BLaER1 treated with 17β-estradiol and CSF1 and Interleukin-3, amounts not matched to agents 10 nM and 100 nM (cell line): ENCODE measurements at regions not wholly inside any gene's neighbourhood (a gene's known extent, or its start where the extent isn't known, plus 50 kb on each side); places are given as distances from the start of the nearest gene placed in this dataset.

Experiments used
- H3K27ac ChIP-seq, 11 experiments: shearing (Covaris generic); formaldehyde crosslinking; 2 replicates each; pipeline ENCODE4 v1.8.1; 2022
- H3K27me3 ChIP-seq, 11 experiments: shearing (Covaris generic); formaldehyde crosslinking; 2 replicates each; pipeline ENCODE4 v1.8.1; 2022
- H3K36me3 ChIP-seq, 11 experiments: shearing (Covaris generic); formaldehyde crosslinking; 2 replicates each; pipeline ENCODE4 v1.8.1; 2022
- H3K4me1 ChIP-seq, 10 experiments: shearing (Covaris generic); formaldehyde crosslinking; 2 replicates each; pipeline ENCODE4 v1.8.1; 2022
- H3K4me2 ChIP-seq, 11 experiments: shearing (Covaris generic); formaldehyde crosslinking; 2 replicates each; pipeline ENCODE4 v1.8.1; 2022
- H3K4me3 ChIP-seq, 10 experiments: shearing (Covaris generic); formaldehyde crosslinking; 2 replicates each; pipeline ENCODE4 v1.8.1; 2022
- H3K9ac ChIP-seq, 11 experiments: shearing (Covaris generic); formaldehyde crosslinking; 2 replicates each; pipeline ENCODE4 v1.8.1; 2022
- H3K9me3 ChIP-seq, 11 experiments: shearing (Covaris generic); formaldehyde crosslinking; replicated peaks in 1 of 11; 2 replicates each; pipeline ENCODE4 v1.8.1; 2022
- H4K20me1 ChIP-seq, 11 experiments: shearing (Covaris generic); formaldehyde crosslinking; 2 replicates each; pipeline ENCODE4 v1.8.1; 2022
- Cebpa-rat ChIP-seq, 11 experiments: shearing (Covaris generic); IDR thresholded peaks; 2 replicates each; pipeline ENCODE4 v1.8.1; 2022

DNA sequence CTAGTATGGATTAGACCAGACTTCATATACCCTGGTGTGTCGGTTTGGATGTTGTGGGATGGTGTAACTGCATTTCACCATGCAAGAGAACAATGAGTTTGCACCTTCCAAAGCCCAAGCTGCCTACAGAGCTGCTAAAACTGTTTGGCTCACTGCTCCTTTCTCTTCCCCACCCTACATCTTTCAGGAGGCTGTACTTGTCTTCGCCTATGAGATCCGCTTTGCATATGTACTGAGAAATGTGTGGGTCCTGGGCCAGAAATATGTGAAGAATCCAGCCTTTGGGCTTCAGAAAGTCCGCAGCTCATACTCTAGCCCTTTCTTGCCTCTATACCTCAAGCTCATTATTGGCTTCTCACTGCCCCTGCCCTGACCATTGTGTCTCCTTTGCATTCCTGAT, 1060.0 kb downstream of the NTRK3 start:
- H3K4me1 ChIP-seq: no peaks in the 10 kb centered on the region
- no peaks in the 10 kb centered on the region for H3K27me3 ChIP-seq
- no peak overlapping the region for H3K9ac ChIP-seq
- H3K9me3 ChIP-seq: no peaks in the 10 kb centered on the region
- no peak overlapping the region for H3K27ac ChIP-seq
- H3K4me3 ChIP-seq: no peak overlapping the region
- no peaks in the 10 kb centered on the region for H4K20me1 ChIP-seq
- no peaks in the 10 kb centered on the region for H3K36me3 ChIP-seq
- H3K4me2 ChIP-seq: no peak overlapping the region
- TF ChIP-seq Cebpa-rat (IDR thresholded peaks at IDR 0.05): no peak

DNA sequence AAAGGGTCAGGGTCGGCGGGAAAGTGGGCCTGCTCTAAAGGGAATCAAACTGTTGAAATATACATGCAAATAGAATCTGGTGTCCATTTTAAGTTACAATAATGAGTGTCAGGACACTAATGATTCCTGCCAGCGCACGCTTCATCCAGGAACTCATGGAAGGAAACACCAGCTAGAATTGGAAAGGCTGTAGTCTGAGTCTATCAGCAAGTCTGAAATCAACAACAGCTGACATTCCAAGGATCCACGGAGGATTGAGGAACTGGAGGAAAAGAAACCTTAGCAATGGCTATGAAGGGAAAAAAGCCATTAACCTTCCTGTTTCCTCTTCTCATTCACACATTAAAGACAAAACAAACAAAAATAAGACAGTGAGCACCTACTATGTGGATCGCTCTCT, 1063.1 kb downstream of the NTRK3 start:
- Histone ChIP-seq H4K20me1 (no peaks in the 10 kb centered on the region), H3K4me2 (no peak overlapping the region)

DNA sequence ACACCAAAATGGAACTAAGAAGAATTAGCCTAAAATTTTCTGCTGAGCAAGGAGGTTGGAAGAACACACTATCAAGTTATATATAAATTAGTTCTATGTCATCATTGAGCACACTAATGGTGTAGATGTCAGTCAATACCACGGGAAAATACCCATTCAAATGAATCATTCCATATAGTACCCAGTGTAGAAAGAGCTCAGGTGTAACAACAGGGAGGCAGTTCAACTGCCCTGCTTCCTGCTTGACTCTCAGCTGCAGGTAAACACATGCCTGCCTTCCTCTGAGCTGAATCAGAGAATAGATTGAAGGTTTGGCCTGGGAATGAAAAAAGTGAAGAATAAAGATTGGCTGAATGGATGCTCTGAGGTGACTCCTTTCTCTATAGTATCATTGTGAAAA, 1088.0 kb downstream of the AGBL1 start:
- no peak for TF ChIP-seq Cebpa-rat (IDR thresholded peaks at IDR 0.05)
- Histone ChIP-seq H3K27ac (no peak overlapping the region), H3K4me1 (no peaks in the 10 kb centered on the region), H3K4me3 (no peak overlapping the region), H3K27me3 (no peaks in the 10 kb centered on the region), H3K36me3 (no peaks in the 10 kb centered on the region), H4K20me1 (no peaks in the 10 kb centered on the region), H3K9ac (no peak overlapping the region), H3K9me3 (peaks cover 0 to 5% (median 0%) of the 10 kb centered on the region in 11 experiments; a peak in 1 of 22 replicates), H3K4me2 (no peak overlapping the region)

More for the DNA sequence above, 1063.1 kb downstream of the NTRK3 start:
- Histone ChIP-seq H3K4me3 (no peak overlapping the region), H3K27me3 (no peaks in the 10 kb centered on the region), H3K9me3 (no peaks in the 10 kb centered on the region), H3K27ac (no peak overlapping the region), H3K9ac (no peak overlapping the region), H3K4me1 (no peaks in the 10 kb centered on the region; a peak in 1 of 20 replicates), H3K36me3 (no peaks in the 10 kb centered on the region)
- TF ChIP-seq Cebpa-rat (IDR thresholded peaks at IDR 0.05): no peak

DNA sequence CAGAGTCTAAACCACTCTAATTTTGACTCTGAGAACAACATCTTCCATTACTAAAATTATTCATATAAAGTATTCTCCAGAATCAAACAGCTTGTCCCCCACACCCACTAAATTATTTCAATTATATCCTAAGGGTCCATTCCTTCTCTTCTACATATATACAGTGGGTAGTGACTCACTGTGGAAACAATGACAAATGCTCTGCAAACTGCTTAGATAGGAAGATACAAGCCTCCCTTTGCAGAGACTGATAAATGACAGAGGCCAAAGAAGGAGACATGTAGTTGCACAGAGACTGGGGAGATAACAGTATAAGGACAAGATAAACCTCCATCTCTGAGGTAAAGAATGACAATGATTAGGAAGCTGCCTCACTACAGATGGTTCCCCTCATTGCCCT, 1087.4 kb downstream of the AGBL1 start:
- Histone ChIP-seq H3K27me3 (no peaks in the 10 kb centered on the region), H3K4me3 (no peak overlapping the region), H3K36me3 (no peaks in the 10 kb centered on the region), H3K9ac (no peak overlapping the region), H4K20me1 (no peaks in the 10 kb centered on the region), H3K4me1 (no peaks in the 10 kb centered on the region), H3K4me2 (no peak overlapping the region), H3K9me3 (peaks cover 0 to 5% (median 0%) of the 10 kb centered on the region in 11 experiments; a peak in 1 of 22 replicates), H3K27ac (no peak overlapping the region)
- no peak for TF ChIP-seq Cebpa-rat (IDR thresholded peaks at IDR 0.05)

DNA sequence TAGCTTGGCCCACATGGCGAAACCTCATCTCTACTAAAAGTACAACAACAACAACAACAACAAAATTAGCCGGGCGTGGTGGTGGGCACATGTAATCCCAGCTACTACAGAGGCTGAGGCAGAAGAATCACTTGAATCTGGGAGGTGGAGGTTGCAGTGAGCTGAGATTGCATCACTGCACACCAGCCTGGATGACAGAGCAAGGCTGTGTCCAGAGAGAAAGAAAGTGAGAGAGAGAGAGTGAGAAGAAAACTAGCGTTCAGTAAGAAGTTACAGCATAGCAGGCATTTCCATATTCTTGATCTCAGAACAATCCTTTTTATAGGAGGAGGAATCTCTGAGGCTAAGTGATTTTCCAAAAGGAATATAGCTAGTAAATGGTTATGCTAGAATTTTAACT, 1076.1 kb downstream of the AGBL1 start:
- H3K4me1 ChIP-seq: no peaks in the 10 kb centered on the region
- no peaks in the 10 kb centered on the region for H3K27me3 ChIP-seq
- no peak for TF ChIP-seq Cebpa-rat (IDR thresholded peaks at IDR 0.05)
- H3K9ac ChIP-seq: no peak overlapping the region
- H3K27ac ChIP-seq: no peak overlapping the region
- no peak overlapping the region for H3K4me2 ChIP-seq
- H4K20me1 ChIP-seq: no peaks in the 10 kb centered on the region
- H3K9me3 ChIP-seq: no peaks in the 10 kb centered on the region
- no peak overlapping the region for H3K4me3 ChIP-seq
- H3K36me3 ChIP-seq: no peaks in the 10 kb centered on the region

- Histone ChIP-seq H3K4me2 (no peak overlapping the region), H3K27me3 (no peaks in the 10 kb centered on the region), H3K4me1 (no peaks in the 10 kb centered on the region), H3K4me3 (no peak overlapping the region), H3K36me3 (no peaks in the 10 kb centered on the region), H3K9ac (no peak overlapping the region), H4K20me1 (no peaks in the 10 kb centered on the region), H3K9me3 (no peaks in the 10 kb centered on the region), H3K27ac (no peak overlapping the region)
- TF ChIP-seq Cebpa-rat (IDR thresholded peaks at IDR 0.05): no peak
Measured at GRCh38 chr15:87154761-87155160, 1075.1 kb downstream of the AGBL1 start.

DNA sequence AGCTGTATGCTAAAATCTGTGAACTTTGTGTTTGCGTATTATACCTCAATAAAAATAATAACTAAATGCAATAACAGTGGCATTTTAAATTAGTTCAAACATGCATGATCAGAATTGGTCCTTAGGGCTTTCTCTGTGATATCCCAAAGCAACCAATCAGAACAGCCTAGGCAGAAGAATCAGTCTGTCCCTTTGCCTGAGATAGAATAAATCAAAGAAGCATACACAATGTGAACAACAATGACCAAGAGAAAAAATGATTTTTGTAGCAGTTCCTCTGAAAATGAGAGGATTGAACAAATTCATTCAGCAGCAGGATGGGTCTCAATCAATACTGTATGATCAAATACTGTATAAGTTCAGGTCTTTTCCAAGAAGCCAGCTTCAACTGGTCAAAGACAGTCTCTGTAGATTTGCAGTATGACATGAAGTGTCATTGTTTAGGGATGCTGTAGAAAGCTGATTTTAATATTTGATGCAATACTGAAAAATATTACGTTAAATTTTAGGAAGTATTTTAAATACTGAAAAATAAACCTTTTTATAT, 1071.6 kb downstream of the AGBL1 start:
- Histone ChIP-seq H3K4me2 (no peak overlapping the region), H3K4me1 (no peaks in the 10 kb centered on the region)

GRCh38 chr15:87145696-87146095, 1066.0 kb downstream of the AGBL1 start:
- Histone ChIP-seq H3K36me3 (no peaks in the 10 kb centered on the region), H3K9ac (no peak overlapping the region), H3K27me3 (no peaks in the 10 kb centered on the region), H4K20me1 (no peaks in the 10 kb centered on the region), H3K9me3 (peaks cover 0 to 17% (median 8%) of the 10 kb centered on the region in 11 experiments; a peak in 13 of 22 replicates), H3K4me2 (no peak overlapping the region), H3K4me1 (no peaks in the 10 kb centered on the region), H3K4me3 (no peak overlapping the region), H3K27ac (no peak overlapping the region)
- no peak for TF ChIP-seq Cebpa-rat (IDR thresholded peaks at IDR 0.05)

More for the DNA sequence above, 1071.6 kb downstream of the AGBL1 start:
- no peaks in the 10 kb centered on the region for H3K27me3 ChIP-seq
- no peaks in the 10 kb centered on the region for H3K36me3 ChIP-seq
- no peak overlapping the region for H3K9ac ChIP-seq
- TF ChIP-seq Cebpa-rat (IDR thresholded peaks at IDR 0.05): no peak
- H3K27ac ChIP-seq: no peak overlapping the region
- no peaks in the 10 kb centered on the region for H3K9me3 ChIP-seq
- H3K4me3 ChIP-seq: no peak overlapping the region
- H4K20me1 ChIP-seq: no peaks in the 10 kb centered on the region

DNA sequence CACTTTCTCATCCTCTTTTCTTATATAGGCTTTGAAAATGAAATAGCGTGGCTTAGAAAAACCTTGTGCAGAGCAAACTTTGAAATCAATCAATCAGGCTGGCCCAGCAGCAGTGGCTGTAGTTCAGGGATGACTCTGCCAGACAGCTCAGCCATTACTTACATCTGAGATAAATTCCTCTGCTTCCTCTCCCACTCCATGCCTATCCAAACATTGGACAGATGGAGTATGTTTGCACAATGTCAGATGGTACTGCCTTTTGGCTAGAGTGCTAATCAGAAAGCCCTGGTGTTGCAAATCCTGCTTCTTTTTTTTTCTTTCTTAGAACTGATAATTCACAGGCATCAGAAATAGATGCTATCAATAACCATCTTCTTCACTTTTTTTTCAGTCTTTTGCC, 1065.1 kb downstream of the AGBL1 start:
- no peak for TF ChIP-seq Cebpa-rat (IDR thresholded peaks at IDR 0.05)
- no peak overlapping the region for H3K4me2 ChIP-seq
- H3K36me3 ChIP-seq: no peaks in the 10 kb centered on the region
- no peaks in the 10 kb centered on the region for H4K20me1 ChIP-seq
- H3K4me1 ChIP-seq: no peaks in the 10 kb centered on the region
- no peak overlapping the region for H3K9ac ChIP-seq
- no peaks in the 10 kb centered on the region for H3K27me3 ChIP-seq
- peaks cover 0 to 17% (median 8%) of the 10 kb centered on the region in 11 experiments; a peak in 13 of 22 replicates for H3K9me3 ChIP-seq
- no peak overlapping the region for H3K27ac ChIP-seq
- H3K4me3 ChIP-seq: no peak overlapping the region

- H3K9ac ChIP-seq: no peak overlapping the region
Measured at GRCh38 chr15:87142096-87142495, 1062.4 kb downstream of the AGBL1 start.

More at GRCh38 chr15:87142096-87142495, 1062.4 kb downstream of the AGBL1 start:
- no peak overlapping the region for H3K27ac ChIP-seq
- H3K4me2 ChIP-seq: no peak overlapping the region
- no peaks in the 10 kb centered on the region for H3K36me3 ChIP-seq
- H3K4me3 ChIP-seq: no peak overlapping the region
- H3K4me1 ChIP-seq: no peaks in the 10 kb centered on the region
- TF ChIP-seq Cebpa-rat (IDR thresholded peaks at IDR 0.05): no peak
- peaks cover 0 to 17% (median 8%) of the 10 kb centered on the region in 11 experiments; a peak in 13 of 22 replicates for H3K9me3 ChIP-seq
- H4K20me1 ChIP-seq: no peaks in the 10 kb centered on the region
- no peaks in the 10 kb centered on the region for H3K27me3 ChIP-seq
